SK-N-SH treated with all-trans-retinoic acid at 6 μM for 48 hours (cell line): ENCODE measurements at regions not wholly inside any gene's neighbourhood (a gene's known extent, or its start where the extent isn't known, plus 50 kb on each side); places are given as distances from the start of the nearest gene placed in this dataset.

ENCODE experiments used
- ATAC-seq: fragments of 200-7000 bp; cut with Tn5 transposase; 3 replicates; pipeline ENCODE4 v1.9.1; 2020; ENCODE audit warnings: mild to moderate bottlenecking, moderate library complexity
- ARNTL ChIP-seq: fragments of 450-650 bp; formaldehyde crosslinking; IDR thresholded peaks from 2 replicates; pipeline ENCODE4 v1.5.0; 2020; ENCODE audit warnings: low read depth, mild to moderate bottlenecking, moderate library complexity, borderline replicate concordance
- BACH2 ChIP-seq: fragments of 250-450 bp; sonication (Bioruptor Pico); IDR thresholded peaks from 2 replicates; pipeline ENCODE4 v1.9.0; 2021; ENCODE audit warnings: mild to moderate bottlenecking, borderline replicate concordance
- CSDC2 ChIP-seq: fragments of 250-450 bp; sonication (Bioruptor Pico); IDR thresholded peaks from 2 replicates; pipeline ENCODE4 v1.5.0; 2020; ENCODE audit warnings: mild to moderate bottlenecking, moderate library complexity
- ESRRG ChIP-seq: fragments of 250-450 bp; sonication (Bioruptor Pico); IDR thresholded peaks from 2 replicates; pipeline ENCODE4 v1.6.1; 2021; ENCODE audit warnings: mild to moderate bottlenecking
- GLIS3 ChIP-seq: fragments of 250-450 bp; sonication (Bioruptor Pico); IDR thresholded peaks from 2 replicates; pipeline ENCODE4 v1.5.0; 2020; ENCODE audit warnings: mild to moderate bottlenecking, moderate library complexity
- ISL1 ChIP-seq: fragments of 250-450 bp; sonication (Bioruptor Pico); IDR thresholded peaks from 2 replicates; pipeline ENCODE4 v2.1.2; 2022; ENCODE audit warnings: mild to moderate bottlenecking, moderate library complexity
- OSR1 ChIP-seq: fragments of 250-450 bp; sonication (Bioruptor Pico); IDR thresholded peaks from 2 replicates; pipeline ENCODE4 v1.8.0; 2022; ENCODE audit warnings: moderate library complexity, mild to moderate bottlenecking, inconsistent platforms
- PPARA ChIP-seq: fragments of 250-450 bp; sonication (Bioruptor Pico); IDR thresholded peaks from 2 replicates; pipeline ENCODE4 v1.5.0; 2020; ENCODE audit warnings: mild to moderate bottlenecking, borderline replicate concordance
- RARB ChIP-seq: fragments of 250-450 bp; sonication (Bioruptor Pico); IDR thresholded peaks from 2 replicates; pipeline ENCODE4 v1.8.0; 2021; ENCODE audit warnings: mild to moderate bottlenecking, moderate library complexity
- SNAI2 ChIP-seq: fragments of 250-450 bp; sonication (Bioruptor Pico); IDR thresholded peaks from 2 replicates; pipeline ENCODE4 v1.5.0; 2020; ENCODE audit warnings: mild to moderate bottlenecking, moderate library complexity
- TCF4 ChIP-seq: fragments of 250-450 bp; sonication (Bioruptor Pico); IDR thresholded peaks from 2 replicates; pipeline ENCODE4 v1.8.0; 2021; ENCODE audit warnings: mild to moderate bottlenecking, moderate library complexity, borderline replicate concordance
- TOX ChIP-seq: fragments of 250-450 bp; sonication (Bioruptor Pico); IDR thresholded peaks from 2 replicates; pipeline ENCODE4 v1.8.0; 2021; ENCODE audit warnings: mild to moderate bottlenecking, moderate library complexity, borderline replicate concordance
- ZC3H10 ChIP-seq: fragments of 250-450 bp; sonication (Bioruptor Pico); IDR thresholded peaks from 2 replicates; pipeline ENCODE4 v1.5.1; 2021; ENCODE audit warnings: mild to moderate bottlenecking, moderate library complexity
- ZFP3 ChIP-seq: fragments of 250-450 bp; sonication (Bioruptor Pico); IDR thresholded peaks from 2 replicates; pipeline ENCODE4 v1.5.0; 2020; ENCODE audit warnings: mild to moderate bottlenecking, moderate library complexity
- ZFP30 ChIP-seq: fragments of 450-650 bp; formaldehyde crosslinking; IDR thresholded peaks from 2 replicates; pipeline ENCODE4 v1.5.0; 2022; ENCODE audit warnings: mild to moderate bottlenecking, moderate library complexity
- ZNF565 ChIP-seq: fragments of 450-650 bp; formaldehyde crosslinking; conservative IDR thresholded peaks from 2 replicates; pipeline ENCODE4 v1.5.0; 2020; ENCODE audit warnings: low read depth, mild to moderate bottlenecking, moderate library complexity
- ZNF70 ChIP-seq: fragments of 450-650 bp; formaldehyde crosslinking; IDR thresholded peaks from 2 replicates; pipeline ENCODE4 v1.5.0; 2020; ENCODE audit warnings: mild to moderate bottlenecking, moderate library complexity
- ZNF8 ChIP-seq: fragments of 450-650 bp; formaldehyde crosslinking; IDR thresholded peaks from 2 replicates; pipeline ENCODE4 v1.5.0; 2020; ENCODE audit warnings: mild to moderate bottlenecking, moderate library complexity
- TF ChIP-seq, protein P1 (sequence below): fragments of 250-450 bp; sonication (Bioruptor Pico); IDR thresholded peaks from 2 replicates; pipeline ENCODE4 v1.5.1; 2021; ENCODE audit warnings: mild to moderate bottlenecking, moderate library complexity
- TF ChIP-seq, protein P2 (sequence below): fragments of 250-450 bp; sonication (Bioruptor Pico); IDR thresholded peaks from 2 replicates; pipeline ENCODE4 v1.5.0; 2020; ENCODE audit warnings: mild to moderate bottlenecking, moderate library complexity
- TF ChIP-seq, protein P3 (sequence below): fragments of 250-450 bp; sonication (Bioruptor Pico); IDR thresholded peaks from 2 replicates; pipeline ENCODE4 v1.8.0; 2020; ENCODE audit warnings: mild to moderate bottlenecking, moderate library complexity, borderline replicate concordance
- TF ChIP-seq, protein P4 (sequence below): fragments of 250-450 bp; sonication (Bioruptor Pico); IDR thresholded peaks from 2 replicates; pipeline ENCODE4 v1.5.1; 2020; ENCODE audit warnings: low read depth, mild to moderate bottlenecking, moderate library complexity

DNA sequence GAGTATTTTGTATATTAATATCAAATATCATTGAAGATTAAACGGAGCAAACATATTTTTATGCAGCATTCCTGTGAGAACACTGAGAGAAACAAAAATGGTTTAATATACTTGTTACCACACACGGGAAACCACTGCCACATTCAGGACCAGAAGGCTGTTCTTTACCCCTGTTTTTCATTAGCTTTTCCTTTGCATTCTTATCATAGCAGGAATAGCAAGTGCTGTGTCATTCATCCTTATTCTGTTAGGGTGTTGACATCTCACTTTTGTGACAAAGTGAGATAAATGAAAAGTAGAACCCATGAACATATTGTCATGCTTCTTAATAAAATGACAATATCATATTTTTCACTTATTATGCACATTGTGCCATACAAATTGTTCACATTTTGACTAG lies 212.4 kb upstream of the NDST4 start:
- TF ChIP-seq, protein P1, sequence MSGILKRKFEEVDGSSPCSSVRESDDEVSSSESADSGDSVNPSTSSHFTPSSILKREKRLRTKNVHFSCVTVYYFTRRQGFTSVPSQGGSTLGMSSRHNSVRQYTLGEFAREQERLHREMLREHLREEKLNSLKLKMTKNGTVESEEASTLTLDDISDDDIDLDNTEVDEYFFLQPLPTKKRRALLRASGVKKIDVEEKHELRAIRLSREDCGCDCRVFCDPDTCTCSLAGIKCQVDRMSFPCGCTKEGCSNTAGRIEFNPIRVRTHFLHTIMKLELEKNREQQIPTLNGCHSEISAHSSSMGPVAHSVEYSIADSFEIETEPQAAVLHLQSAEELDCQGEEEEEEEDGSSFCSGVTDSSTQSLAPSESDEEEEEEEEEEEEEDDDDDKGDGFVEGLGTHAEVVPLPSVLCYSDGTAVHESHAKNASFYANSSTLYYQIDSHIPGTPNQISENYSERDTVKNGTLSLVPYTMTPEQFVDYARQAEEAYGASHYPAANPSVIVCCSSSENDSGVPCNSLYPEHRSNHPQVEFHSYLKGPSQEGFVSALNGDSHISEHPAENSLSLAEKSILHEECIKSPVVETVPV (CRISPR knock-in tag), result no peak
- TF ChIP-seq ZNF8 (CRISPR knock-in tag), result no peak
- no peak for TF ChIP-seq OSR1 (CRISPR knock-in tag)
- TF ChIP-seq BACH2 (CRISPR knock-in tag), result no peak
- no peak for TF ChIP-seq TOX (CRISPR knock-in tag)
- TF ChIP-seq ZNF565 (CRISPR knock-in tag), result no peak
- no peak for TF ChIP-seq ISL1
- TF ChIP-seq ARNTL (CRISPR knock-in tag), result no peak
- TF ChIP-seq SNAI2 (CRISPR knock-in tag), result no peak
- TF ChIP-seq, protein P2, sequence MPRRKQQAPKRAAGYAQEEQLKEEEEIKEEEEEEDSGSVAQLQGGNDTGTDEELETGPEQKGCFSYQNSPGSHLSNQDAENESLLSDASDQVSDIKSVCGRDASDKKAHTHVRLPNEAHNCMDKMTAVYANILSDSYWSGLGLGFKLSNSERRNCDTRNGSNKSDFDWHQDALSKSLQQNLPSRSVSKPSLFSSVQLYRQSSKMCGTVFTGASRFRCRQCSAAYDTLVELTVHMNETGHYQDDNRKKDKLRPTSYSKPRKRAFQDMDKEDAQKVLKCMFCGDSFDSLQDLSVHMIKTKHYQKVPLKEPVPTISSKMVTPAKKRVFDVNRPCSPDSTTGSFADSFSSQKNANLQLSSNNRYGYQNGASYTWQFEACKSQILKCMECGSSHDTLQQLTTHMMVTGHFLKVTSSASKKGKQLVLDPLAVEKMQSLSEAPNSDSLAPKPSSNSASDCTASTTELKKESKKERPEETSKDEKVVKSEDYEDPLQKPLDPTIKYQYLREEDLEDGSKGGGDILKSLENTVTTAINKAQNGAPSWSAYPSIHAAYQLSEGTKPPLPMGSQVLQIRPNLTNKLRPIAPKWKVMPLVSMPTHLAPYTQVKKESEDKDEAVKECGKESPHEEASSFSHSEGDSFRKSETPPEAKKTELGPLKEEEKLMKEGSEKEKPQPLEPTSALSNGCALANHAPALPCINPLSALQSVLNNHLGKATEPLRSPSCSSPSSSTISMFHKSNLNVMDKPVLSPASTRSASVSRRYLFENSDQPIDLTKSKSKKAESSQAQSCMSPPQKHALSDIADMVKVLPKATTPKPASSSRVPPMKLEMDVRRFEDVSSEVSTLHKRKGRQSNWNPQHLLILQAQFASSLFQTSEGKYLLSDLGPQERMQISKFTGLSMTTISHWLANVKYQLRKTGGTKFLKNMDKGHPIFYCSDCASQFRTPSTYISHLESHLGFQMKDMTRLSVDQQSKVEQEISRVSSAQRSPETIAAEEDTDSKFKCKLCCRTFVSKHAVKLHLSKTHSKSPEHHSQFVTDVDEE (CRISPR knock-in tag), result no peak
- no peak for TF ChIP-seq ZFP30 (CRISPR knock-in tag)
- no peak for ATAC-seq

DNA sequence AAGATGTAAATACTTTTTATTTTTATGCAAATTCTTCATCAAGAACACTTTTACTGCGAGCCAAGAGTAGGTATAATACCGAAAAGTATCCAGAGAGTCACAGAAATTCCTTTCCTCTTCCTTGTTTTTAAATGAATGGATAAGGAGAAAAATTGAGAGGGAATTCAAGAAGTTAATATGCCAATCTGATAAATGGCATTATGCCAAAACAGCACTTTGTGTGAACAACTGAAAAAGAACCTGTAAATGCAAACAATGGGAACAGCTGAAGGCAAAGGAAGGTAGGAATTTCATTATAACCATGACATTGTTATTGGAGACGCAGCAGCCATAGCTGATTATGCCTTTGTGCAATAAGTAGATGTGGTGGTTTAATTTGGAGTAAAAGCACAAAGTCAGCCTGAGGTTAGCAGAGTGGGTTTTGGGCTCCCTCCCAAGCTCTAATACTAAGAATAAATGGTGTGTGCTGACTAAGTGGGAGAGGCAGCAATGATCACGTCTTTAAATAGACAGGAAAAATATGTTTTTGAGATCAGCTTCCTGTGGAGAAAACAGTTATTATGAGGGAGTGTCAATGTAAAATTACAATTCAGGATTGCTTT lies 209.8 kb upstream of the NDST4 start:
- ATAC-seq, result no peak
- TF ChIP-seq CSDC2 (CRISPR knock-in tag), result no peak
- TF ChIP-seq, protein P1 (CRISPR knock-in tag), result no peak
- no peak for TF ChIP-seq OSR1 (CRISPR knock-in tag)
- TF ChIP-seq ZNF565 (CRISPR knock-in tag), result no peak
- TF ChIP-seq ZNF70 (CRISPR knock-in tag), result no peak
- TF ChIP-seq RARB (CRISPR knock-in tag), result no peak
- no peak for TF ChIP-seq BACH2 (CRISPR knock-in tag)
- TF ChIP-seq TOX (CRISPR knock-in tag), result no peak
- TF ChIP-seq, protein P3, sequence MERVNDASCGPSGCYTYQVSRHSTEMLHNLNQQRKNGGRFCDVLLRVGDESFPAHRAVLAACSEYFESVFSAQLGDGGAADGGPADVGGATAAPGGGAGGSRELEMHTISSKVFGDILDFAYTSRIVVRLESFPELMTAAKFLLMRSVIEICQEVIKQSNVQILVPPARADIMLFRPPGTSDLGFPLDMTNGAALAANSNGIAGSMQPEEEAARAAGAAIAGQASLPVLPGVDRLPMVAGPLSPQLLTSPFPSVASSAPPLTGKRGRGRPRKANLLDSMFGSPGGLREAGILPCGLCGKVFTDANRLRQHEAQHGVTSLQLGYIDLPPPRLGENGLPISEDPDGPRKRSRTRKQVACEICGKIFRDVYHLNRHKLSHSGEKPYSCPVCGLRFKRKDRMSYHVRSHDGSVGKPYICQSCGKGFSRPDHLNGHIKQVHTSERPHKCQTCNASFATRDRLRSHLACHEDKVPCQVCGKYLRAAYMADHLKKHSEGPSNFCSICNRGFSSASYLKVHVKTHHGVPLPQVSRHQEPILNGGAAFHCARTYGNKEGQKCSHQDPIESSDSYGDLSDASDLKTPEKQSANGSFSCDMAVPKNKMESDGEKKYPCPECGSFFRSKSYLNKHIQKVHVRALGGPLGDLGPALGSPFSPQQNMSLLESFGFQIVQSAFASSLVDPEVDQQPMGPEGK, result no peak
- no peak for TF ChIP-seq ISL1
- no peak for TF ChIP-seq ZC3H10
- TF ChIP-seq ZFP30 (CRISPR knock-in tag), result no peak
- TF ChIP-seq, protein P2 (CRISPR knock-in tag), result no peak
- no peak for TF ChIP-seq TCF4 (CRISPR knock-in tag)
- no peak for TF ChIP-seq SNAI2 (CRISPR knock-in tag)
- no peak for TF ChIP-seq ARNTL (CRISPR knock-in tag)

DNA sequence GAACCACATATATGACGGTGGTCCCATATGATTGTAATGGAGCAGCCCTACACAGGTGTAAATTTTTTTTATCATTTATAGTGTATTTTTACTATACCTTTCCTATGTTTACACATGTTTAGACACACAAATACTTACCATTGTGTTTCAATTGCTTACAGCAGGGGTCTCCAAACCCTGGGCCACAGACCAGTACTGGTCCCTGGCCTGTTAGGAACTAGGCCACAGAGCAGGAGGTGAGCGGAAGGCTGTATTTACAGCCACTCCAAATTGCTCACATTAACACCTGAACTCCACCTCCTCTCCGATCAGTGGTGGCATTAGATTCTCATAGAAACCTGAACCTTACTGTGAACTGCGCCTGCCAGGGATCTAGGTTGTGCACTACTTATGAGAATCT lies 201.8 kb upstream of the NDST4 start:
- ATAC-seq, result no peak
- TF ChIP-seq PPARA (no peak), ZFP30 (CRISPR knock-in tag) (no peak), BACH2 (CRISPR knock-in tag) (no peak), ESRRG (CRISPR knock-in tag) (no peak), GLIS3 (CRISPR knock-in tag) (no peak), OSR1 (CRISPR knock-in tag) (no peak), RARB (CRISPR knock-in tag) (no peak), SNAI2 (CRISPR knock-in tag) (no peak), ZFP3 (CRISPR knock-in tag) (no peak), ZC3H10 (no peak), TOX (CRISPR knock-in tag) (no peak)
- TF ChIP-seq, protein P2 (CRISPR knock-in tag), result no peak
- TF ChIP-seq, protein P4, sequence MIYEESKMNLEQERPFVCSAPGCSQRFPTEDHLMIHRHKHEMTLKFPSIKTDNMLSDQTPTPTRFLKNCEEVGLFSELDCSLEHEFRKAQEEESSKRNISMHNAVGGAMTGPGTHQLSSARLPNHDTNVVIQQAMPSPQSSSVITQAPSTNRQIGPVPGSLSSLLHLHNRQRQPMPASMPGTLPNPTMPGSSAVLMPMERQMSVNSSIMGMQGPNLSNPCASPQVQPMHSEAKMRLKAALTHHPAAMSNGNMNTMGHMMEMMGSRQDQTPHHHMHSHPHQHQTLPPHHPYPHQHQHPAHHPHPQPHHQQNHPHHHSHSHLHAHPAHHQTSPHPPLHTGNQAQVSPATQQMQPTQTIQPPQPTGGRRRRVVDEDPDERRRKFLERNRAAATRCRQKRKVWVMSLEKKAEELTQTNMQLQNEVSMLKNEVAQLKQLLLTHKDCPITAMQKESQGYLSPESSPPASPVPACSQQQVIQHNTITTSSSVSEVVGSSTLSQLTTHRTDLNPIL, result no peak
